ENCODE measurements at regions not wholly inside any gene's neighbourhood (a gene's known extent, or its start where the extent isn't known, plus 50 kb on each side); places are given as distances from the start of the nearest gene placed in this dataset.

DNA sequence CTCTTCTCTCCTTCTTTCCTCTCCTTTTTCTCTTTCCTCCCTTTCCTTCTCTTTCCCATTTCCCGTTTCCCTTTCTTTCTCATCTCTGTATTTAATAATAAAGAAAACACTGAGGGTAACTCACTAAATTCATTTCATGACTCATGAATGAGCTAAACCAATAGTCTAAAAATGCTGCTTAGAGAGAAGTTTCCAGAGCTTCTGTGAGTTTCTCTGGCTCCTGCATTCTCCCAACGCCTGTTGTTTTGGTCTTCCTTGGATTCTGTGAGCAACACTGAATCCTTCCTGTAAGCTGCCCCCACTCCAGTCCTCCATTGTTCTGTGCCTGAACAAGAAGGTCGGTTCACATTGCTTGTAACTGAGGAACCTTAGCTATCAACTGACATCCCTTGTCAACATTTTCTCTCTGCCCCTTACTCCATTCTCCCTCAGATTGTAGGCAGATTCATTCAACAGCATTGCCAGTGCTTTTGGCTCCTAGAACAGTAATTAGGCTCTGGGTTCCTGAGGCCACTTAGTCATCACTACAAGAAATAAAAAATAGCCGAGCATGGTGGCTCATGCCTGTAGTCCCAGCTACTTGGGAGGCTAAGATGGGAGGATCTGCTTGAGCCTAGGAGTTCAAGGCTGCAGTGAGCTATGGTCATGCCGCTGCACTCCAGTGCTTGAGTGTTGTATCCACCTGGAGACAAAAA lies 237.7 kb upstream of the KLF4 start:
- no peak overlapping the region for H3K4me3 Mint-ChIP-seq

More for the DNA sequence above, 237.7 kb upstream of the KLF4 start:
- H3K27ac ChIP-seq (ENCODE audit: insufficient read length, low read depth, low read length) = no peak overlapping the region
- no peaks in the 10 kb centered on the region for H4K20me1 ChIP-seq (ENCODE audit: control insufficient read depth, insufficient read depth, insufficient read length)
- H3K14ac ChIP-seq (ENCODE audit: insufficient read depth, low read length) = no peak overlapping the region
- H2BK120ac ChIP-seq (ENCODE audit: low read depth, low read length, poor library complexity, severe bottlenecking) = no peak overlapping the region
- no peak overlapping the region for H2AFZ ChIP-seq (ENCODE audit: low read length)
- no peak overlapping the region for H4K5ac ChIP-seq (ENCODE audit: insufficient read length, low read depth, low read length)
- no peak for DNase-seq
- no peak overlapping the region for H2BK5ac ChIP-seq (ENCODE audit: insufficient read length, low read length)
- no peaks in the 10 kb centered on the region for H3K9me3 Mint-ChIP-seq
- H3K4ac ChIP-seq (ENCODE audit: low read depth, low read length) = no peak overlapping the region
- H2BK15ac ChIP-seq (ENCODE audit: low read depth, low read length) = no peak overlapping the region
- no peak overlapping the region for H3K56ac ChIP-seq (ENCODE audit: insufficient read length, low read depth, low read length)
- no peaks in the 10 kb centered on the region for H3K79me1 ChIP-seq (ENCODE audit: insufficient read depth, low read depth, low read length, poor library complexity, severe bottlenecking)
- no peaks in the 10 kb centered on the region; the same call in 1 of the 2 replicates for H3K27me3 Mint-ChIP-seq (ENCODE audit: low read depth)
- H3K23ac ChIP-seq (ENCODE audit: insufficient read length, low read depth, low read length) = no peak overlapping the region
- H4K8ac ChIP-seq (replicated peaks; ENCODE audit: insufficient read length, low read depth, low read length) = no peak overlapping the region
- H3K9me3 ChIP-seq (ENCODE audit: control insufficient read depth, low read depth, low read length) = no peaks in the 10 kb centered on the region
- no peaks in the 10 kb centered on the region for H3K27me3 ChIP-seq (ENCODE audit: insufficient read depth, low read length)
- H3K23me2 ChIP-seq (ENCODE audit: insufficient read length, low read depth, low read length, poor library complexity, severe bottlenecking) = no peaks in the 10 kb centered on the region
- H3K4me1 ChIP-seq (ENCODE audit: insufficient read depth, low read length) = no peaks in the 10 kb centered on the region
- H3K4me1 Mint-ChIP-seq = peaks cover 4% of the 10 kb centered on the region in 2 experiments; a peak in 2 of 4 replicates
- no peak overlapping the region for H2BK20ac ChIP-seq (ENCODE audit: low read depth, low read length, poor library complexity, severe bottlenecking)
- no CpG with 5 or more reads among the region's 5 CpGs for WGBS (ENCODE audit: extremely low coverage, insufficient read length, low lambda C conversion rate)
- no peak overlapping the region for H2AK5ac ChIP-seq (ENCODE audit: insufficient read length, low read length)
- H3K27ac Mint-ChIP-seq = peak overlapping the region in 1 of 3 experiments; percentile 65; a peak in 1 of 7 replicates
- H3T11ph ChIP-seq (ENCODE audit: low read length) = no peak overlapping the region
- TF ChIP-seq, protein P1, sequence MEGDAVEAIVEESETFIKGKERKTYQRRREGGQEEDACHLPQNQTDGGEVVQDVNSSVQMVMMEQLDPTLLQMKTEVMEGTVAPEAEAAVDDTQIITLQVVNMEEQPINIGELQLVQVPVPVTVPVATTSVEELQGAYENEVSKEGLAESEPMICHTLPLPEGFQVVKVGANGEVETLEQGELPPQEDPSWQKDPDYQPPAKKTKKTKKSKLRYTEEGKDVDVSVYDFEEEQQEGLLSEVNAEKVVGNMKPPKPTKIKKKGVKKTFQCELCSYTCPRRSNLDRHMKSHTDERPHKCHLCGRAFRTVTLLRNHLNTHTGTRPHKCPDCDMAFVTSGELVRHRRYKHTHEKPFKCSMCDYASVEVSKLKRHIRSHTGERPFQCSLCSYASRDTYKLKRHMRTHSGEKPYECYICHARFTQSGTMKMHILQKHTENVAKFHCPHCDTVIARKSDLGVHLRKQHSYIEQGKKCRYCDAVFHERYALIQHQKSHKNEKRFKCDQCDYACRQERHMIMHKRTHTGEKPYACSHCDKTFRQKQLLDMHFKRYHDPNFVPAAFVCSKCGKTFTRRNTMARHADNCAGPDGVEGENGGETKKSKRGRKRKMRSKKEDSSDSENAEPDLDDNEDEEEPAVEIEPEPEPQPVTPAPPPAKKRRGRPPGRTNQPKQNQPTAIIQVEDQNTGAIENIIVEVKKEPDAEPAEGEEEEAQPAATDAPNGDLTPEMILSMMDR (conservative IDR thresholded peaks at IDR 0.05) = no peak
- no peak overlapping the region for H3K4me2 ChIP-seq (ENCODE audit: insufficient read depth, insufficient read length, low read length)
- H4K91ac ChIP-seq (ENCODE audit: insufficient read length, low read depth, low read length) = no peak overlapping the region
- no peak overlapping the region for H3K9ac ChIP-seq (ENCODE audit: extremely low read depth, insufficient read length, low read length)
- no peak overlapping the region for H3K18ac ChIP-seq (ENCODE audit: insufficient read length, low read depth, low read length)
- H3K79me2 ChIP-seq (ENCODE audit: insufficient read depth, low read length) = no peaks in the 10 kb centered on the region
- no peaks in the 10 kb centered on the region; a peak in 2 of 7 replicates for H3K36me3 Mint-ChIP-seq (ENCODE audit: insufficient read depth in 1 of 3, low read depth in 3 of 3)
- H2BK12ac ChIP-seq (ENCODE audit: insufficient read length, low read depth, low read length) = no peak overlapping the region
